HG03575 (cell line): ENCODE measurements at regions not wholly inside any gene's neighbourhood (a gene's known extent, or its start where the extent isn't known, plus 50 kb on each side); places are given as distances from the start of the nearest gene placed in this dataset.
"Not testable (repeated sequence)": the region's sequence is repeated elsewhere in the genome, so short reads cannot be mapped to it uniquely, and the experiment has no call there.

Source experiments
- ATAC-seq: cut with Tn5 transposase; IDR thresholded peaks from one replicate; pipeline ENCODE4 v1.9.1; 2021; ENCODE audit not compliant: unreplicated experiment, insufficient number of reproducible peaks, low FRiP score; ENCODE audit errors: extremely low read depth

DNA sequence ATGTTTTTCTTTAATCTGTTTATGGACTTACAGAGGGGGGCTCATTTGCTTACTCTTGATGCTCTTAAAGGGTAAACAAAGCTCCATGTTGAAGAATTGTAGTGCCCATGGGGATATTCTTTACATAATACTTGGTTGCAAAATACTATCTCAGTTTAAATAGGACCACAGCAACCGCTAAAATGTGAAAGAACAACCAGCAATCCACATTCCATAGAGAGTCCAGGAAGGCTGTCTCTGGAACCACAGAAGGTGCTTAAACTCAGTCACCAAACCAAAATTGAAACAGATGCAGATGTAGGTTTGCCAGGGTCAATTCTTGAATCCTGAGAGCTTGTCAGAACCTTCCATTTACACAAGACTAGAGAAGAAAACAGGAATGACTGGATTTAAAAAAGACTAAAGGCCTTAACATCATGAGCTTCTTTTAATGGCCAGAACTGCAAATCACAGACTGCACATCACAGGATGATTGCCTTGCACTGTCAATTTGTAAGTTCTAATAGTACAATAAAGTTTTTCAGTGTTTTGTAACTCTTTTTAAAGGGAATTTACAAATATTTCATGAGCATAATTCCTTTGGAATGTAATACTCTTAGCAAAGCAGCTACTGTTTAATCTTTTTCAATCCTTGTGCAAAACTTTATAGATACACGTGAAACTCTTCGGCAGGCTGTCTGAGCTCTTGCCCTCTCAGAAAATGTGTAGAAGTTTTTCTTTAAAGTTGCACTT lies 661.6 kb downstream of the SI start:
- no peak for ATAC-seq

DNA sequence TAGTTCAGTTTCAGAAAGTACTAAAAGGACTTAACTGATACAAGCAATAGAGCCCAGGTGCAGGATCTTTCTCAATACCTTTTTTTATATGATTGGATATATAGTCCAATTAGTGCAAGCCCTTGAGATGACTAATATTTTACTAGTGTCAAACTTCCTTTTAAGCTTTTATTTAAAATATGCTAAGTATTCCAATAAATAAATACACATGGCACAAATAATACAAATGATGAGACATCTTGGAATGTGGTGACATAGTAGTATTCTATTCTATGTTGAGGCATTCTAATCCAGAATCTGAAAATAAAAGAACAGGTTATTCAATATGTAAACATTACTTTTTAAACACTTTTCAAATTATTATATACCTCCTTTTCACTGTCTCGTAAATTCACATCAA lies 670.0 kb downstream of the SI start:
- ATAC-seq = no peak

DNA sequence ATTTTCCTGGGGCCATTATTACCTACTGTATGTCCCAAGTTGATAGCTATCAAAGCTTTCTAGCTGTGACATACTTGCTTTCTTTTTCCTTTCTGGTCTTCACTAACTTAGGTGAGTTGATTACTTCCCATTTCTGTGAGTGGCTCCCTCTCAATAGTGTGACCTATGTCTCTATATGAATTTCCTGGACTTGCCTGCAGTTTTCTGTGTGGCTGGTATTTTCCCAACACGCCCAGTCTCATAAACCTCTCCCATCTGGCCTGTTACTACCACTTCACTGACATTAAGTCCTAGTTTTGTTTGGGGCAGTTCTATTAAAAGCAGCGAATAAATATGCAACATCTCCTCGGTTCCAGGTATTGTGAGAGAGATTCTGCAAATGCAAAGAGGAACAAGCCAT lies 671.2 kb downstream of the SI start:
- no peak for ATAC-seq

DNA sequence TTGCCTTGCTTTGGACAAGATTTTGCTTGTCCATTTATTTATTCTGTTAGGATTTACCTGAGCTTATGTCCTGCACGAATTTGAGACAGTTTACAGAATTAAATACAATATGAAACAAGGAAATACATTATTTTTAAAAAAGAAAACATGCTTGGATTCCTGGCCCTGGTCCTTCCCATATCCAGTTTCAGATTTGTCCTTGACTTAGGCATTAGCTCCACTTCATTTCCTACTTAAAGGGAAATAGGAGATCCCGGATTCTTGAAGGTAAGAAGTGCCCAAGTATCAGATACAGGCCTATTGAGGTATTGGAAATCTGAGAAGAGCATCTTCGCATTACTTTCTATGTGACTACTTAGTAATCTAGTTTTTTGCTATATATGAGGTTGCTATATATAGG lies 672.0 kb downstream of the SI start:
- no peak for ATAC-seq

- no peak for ATAC-seq
These were observed 676.4 kb downstream of the SI start for GRCh38 chr3:164401923-164402322.

- not testable (repeated sequence) for ATAC-seq
These were observed 676.9 kb downstream of the SI start for GRCh38 chr3:164401440-164401839.

GRCh38 chr3:164397462-164397861 lies 680.8 kb downstream of the SI start:
- ATAC-seq = no peak

DNA sequence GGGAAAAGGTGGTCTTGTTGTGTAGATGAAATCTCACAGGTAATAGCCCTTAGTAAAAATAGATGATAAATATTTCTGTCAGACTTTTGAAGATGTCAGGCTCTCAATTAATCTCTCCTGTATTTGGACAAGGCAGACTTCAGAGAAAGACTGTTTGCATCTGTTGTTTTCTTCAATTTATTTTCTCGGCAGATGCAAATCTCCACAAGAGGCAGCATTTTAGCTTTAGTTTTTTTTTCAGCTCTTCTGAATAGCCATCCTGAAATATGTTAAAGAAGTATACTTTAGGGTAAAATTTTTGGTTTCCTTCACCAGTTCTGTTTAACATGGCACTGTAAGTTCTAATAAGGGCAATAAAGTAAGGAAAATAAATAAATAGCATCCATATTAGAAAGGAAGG lies 685.1 kb downstream of the SI start:
- no peak for ATAC-seq

DNA sequence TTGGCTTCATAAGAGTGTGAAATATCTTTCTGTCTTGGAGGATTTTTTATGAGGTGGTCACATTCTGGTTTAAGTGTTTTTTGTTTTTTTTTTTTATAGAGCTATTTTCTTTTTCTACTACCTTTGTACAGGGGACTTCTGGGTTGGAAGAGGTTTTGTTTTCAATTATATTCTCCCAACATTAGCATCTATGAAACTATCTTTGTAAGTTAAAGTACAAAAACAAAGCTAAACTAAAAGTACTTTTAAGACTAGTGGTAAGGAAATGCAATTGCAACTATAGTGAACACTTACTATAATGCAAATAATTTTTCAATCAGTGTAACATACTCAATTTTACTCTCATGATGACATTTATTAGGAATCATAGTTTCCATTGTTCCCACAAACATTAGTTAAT lies 688.2 kb downstream of the SI start:
- ATAC-seq = no peak

DNA sequence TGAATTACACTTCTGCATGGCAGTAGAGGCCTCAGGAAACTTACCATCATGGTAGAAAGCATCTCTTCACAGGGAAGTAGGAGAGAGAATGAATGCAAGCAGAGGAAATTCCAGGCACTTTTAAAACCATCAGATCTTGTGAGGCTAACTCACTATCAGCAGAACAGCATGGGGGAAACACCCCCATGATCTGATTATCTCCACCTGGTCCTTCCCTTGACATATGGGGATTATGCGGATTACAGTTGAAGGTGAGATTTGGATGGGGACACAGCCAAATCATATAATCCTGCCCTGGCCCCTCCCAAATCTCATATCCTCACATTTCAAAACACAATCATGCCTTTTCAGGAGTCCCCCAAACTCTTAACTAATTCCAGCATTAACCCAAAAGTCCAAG lies 691.1 kb downstream of the SI start:
- ATAC-seq = no peak

DNA sequence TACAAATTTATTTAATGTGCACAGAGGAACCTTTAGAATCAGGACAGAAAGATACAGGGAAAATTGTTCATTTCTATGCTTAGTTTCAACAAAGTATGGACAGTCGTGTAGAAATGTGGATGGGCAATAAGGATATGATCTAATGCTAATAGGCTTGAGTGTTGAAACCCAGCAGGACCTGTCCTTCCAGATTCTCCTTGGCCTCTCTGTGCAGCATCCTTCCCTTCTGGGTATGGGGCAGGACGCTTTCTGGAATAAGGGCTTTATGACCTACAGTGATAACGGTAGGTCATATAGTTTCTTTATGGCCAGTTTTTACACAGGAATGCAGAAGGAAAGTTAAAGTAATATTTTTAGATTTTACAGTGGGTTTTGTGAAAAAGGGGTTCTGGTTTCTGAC lies 698.1 kb downstream of the SI start:
- ATAC-seq = no peak

- no peak for ATAC-seq
These were observed 700.8 kb downstream of the SI start for GRCh38 chr3:164377466-164377865.

DNA sequence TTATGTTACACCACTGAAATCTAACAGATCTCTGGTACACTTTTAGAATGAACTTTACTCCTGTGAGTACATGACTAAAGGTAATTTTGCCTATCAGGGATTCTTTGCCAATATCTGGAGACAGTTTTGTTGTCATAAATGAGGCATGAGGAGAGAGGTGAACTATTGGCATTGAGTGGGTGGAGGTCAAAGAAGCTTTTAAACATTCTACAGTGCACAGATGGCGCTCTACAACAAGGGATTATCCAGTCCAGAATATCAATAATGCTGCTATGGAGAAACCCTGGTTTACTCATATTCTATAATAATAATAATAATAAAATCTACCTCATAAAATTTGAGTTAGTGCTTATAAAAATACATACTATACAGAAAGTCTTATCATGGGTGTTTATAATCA lies 702.3 kb downstream of the SI start:
- ATAC-seq = no peak

DNA sequence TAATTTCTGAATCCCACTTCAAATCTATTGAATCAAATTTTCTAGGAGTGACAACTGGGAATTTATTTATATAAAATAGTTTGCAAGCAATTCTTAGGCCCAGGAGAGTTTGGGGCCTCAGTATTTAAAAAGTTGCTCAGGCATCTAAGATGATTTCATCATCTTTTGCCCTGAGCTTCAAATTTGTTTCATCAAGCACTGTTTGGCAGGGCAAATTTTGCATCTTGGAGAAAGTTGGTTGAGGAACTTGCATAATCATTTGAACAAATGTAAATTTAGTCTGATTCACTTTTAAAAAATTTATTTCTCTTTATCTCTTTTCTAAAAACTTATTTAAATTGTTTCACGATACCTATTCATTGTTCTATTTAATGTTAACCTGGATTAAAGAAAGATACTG lies 702.8 kb downstream of the SI start:
- no peak for ATAC-seq

GRCh38 chr3:164371681-164372080 lies 706.6 kb downstream of the SI start:
- ATAC-seq = no peak

DNA sequence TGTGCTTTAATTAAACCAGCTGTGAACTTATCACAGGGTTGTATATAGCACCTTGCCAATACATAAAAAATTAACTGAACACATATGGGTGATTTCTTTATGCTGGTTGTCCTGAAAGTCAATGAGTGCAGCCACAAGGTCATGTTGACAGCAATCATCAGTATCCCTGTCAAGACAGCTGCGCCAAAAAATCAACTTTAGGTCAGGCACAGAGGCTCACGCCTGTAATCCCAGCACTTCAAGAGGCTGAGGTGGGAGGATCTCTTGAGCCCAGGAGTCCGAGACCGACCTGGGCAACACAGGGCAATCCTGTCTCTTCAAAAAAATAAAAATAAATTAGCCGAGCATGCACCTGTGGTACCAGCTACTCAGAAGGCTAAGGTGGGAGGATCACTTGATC lies 707.3 kb downstream of the SI start:
- ATAC-seq = no peak

DNA sequence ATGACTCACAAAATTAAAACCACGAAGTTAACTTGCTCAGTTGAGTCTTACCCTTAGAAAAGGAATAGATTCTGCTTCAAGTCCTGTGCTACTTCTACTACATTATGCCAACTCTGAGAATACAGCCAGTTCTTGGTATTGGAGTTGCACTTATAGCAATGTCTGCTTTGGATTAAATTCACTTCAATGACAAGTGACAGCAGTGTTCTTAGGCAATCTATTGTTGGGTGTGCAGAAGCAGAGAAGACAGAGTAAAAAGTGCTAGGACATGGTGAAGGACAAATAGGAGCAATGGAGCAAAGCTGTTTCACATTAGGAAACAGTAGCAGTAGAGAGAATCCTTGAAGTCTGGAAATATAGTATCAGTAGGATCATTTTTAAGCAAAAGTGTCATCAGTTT lies 713.1 kb downstream of the SI start:
- no peak for ATAC-seq

GRCh38 chr3:164364111-164364510 lies 714.2 kb downstream of the SI start:
- no peak for ATAC-seq

- no peak for ATAC-seq
These were observed 717.4 kb downstream of the SI start for GRCh38 chr3:164360738-164361406.

- ATAC-seq = no peak
These were observed 718.2 kb downstream of the SI start for GRCh38 chr3:164360078-164360578.

GRCh38 chr3:164352991-164353390 lies 725.3 kb downstream of the SI start:
- ATAC-seq = no peak
